Vagina (tissue), 2 donors: ENCODE measurements at regions not wholly inside any gene's neighbourhood (a gene's known extent, or its start where the extent isn't known, plus 50 kb on each side); places are given as distances from the start of the nearest gene placed in this dataset.
"Not testable (repeated sequence)": the region's sequence is repeated elsewhere in the genome, so short reads cannot be mapped to it uniquely, and the experiment has no call there.

Experiments
- POLR2A ChIP-seq, 2 donors: fragments of 450-650 bp; IDR thresholded peaks; one replicate each; pipeline ENCODE4 v1.6.1; 2017; ENCODE audit warnings: antibody characterized with exemption in 2 of 2, mild to moderate bottlenecking in 2 of 2, moderate library complexity in 2 of 2
- TF ChIP-seq, protein P1 (sequence below), 3 experiments: fragments of 450-650 bp in 2 of 3; fragments of 200-600 bp in 1 of 3; sonication (generic) in 1 of 3; IDR thresholded peaks; one replicate each; pipeline ENCODE4 v1.5.1; 2017 to 2019; ENCODE audit warnings: antibody characterized with exemption in 3 of 3, mild to moderate bottlenecking in 2 of 3, moderate library complexity in 2 of 3

DNA sequence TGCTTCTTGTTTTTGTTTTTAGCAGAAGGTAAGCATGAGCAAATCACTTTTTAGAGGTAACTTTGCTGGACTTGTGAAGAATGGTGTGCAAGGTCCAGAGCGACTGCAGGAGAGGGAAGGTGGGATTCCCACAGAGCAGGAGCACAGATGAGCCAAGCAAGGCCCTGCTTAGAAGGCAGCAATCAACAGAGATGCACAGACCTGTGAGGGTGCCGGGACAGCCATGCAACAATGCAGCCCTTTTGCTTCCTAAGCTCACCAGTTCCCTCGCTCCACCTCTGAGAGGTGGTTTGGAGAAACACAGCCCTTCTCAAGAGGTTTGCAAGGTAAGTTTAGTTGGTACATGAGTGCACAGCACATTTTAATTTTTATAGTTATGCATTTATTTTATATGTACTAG lies 85.1 kb upstream of the FBXO28 start:
- TF ChIP-seq, protein P1, sequence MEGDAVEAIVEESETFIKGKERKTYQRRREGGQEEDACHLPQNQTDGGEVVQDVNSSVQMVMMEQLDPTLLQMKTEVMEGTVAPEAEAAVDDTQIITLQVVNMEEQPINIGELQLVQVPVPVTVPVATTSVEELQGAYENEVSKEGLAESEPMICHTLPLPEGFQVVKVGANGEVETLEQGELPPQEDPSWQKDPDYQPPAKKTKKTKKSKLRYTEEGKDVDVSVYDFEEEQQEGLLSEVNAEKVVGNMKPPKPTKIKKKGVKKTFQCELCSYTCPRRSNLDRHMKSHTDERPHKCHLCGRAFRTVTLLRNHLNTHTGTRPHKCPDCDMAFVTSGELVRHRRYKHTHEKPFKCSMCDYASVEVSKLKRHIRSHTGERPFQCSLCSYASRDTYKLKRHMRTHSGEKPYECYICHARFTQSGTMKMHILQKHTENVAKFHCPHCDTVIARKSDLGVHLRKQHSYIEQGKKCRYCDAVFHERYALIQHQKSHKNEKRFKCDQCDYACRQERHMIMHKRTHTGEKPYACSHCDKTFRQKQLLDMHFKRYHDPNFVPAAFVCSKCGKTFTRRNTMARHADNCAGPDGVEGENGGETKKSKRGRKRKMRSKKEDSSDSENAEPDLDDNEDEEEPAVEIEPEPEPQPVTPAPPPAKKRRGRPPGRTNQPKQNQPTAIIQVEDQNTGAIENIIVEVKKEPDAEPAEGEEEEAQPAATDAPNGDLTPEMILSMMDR (IDR thresholded peaks at IDR 0.05), result not testable (repeated sequence)
- TF ChIP-seq POLR2A (IDR thresholded peaks at IDR 0.05), result not testable (repeated sequence)
